Left ventricle myocardium inferior (tissue), 1 donor: ENCODE measurements at regions not wholly inside any gene's neighbourhood (a gene's known extent, or its start where the extent isn't known, plus 50 kb on each side); places are given as distances from the start of the nearest gene placed in this dataset.

Source experiments
- DNase-seq: peaks from one replicate; pipeline ENCODE4 v3.0.0-alpha.2; 2020
- H3K27ac ChIP-seq: fragments of 200-600 bp; replicated peaks from 2 replicates; pipeline ENCODE4 v1.8.0; 2021
- H3K27me3 ChIP-seq: fragments of 200-600 bp; 2 replicates; pipeline ENCODE4 v1.8.0; 2021; ENCODE audit warnings: low read depth
- H3K36me3 ChIP-seq: fragments of 200-600 bp; 2 replicates; pipeline ENCODE4 v1.8.0; 2021
- H3K4me1 ChIP-seq: fragments of 200-600 bp; 2 replicates; pipeline ENCODE4 v1.8.0; 2021
- H3K4me3 ChIP-seq: fragments of 200-600 bp; 2 replicates; pipeline ENCODE4 v1.8.0; 2021; ENCODE audit warnings: mild to moderate bottlenecking, moderate library complexity
- H3K9me3 ChIP-seq: fragments of 200-600 bp; replicated peaks from 2 replicates; pipeline ENCODE4 v1.8.0; 2021
- intact Hi-C: fragments of 100-400 bp; cut with micrococcal nuclease; formaldehyde crosslinking; loops from one replicate; pipeline ENCODE4 v1.11.0; 2022
- TF ChIP-seq, protein P1 (sequence below): fragments of 200-600 bp; IDR thresholded peaks from 2 replicates; pipeline ENCODE4 v1.8.0; 2021; ENCODE audit warnings: antibody characterized with exemption, mild to moderate bottlenecking, borderline replicate concordance
- donor health status: DM: no; HTN: yes; CAD: no; lungs with severe emphysema.

DNA sequence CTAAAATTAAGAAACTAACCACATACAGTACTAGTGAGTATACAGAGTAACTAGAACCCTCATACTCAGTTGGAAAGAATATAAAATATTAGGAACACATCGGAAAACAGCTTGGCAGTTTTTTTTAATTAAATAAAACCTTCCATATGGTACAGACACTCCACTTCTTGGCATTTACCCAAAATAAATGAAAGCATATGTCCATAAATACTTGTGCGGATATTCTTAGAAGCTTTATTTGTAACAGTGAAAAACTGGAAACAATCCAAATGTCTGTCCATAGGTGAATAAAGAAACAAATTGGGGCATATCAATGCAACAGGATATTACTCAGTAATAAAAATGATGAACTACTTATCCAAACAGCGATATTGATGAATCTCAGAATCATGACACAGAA lies 410.0 kb downstream of the HTR7 start:
- Histone ChIP-seq H3K27ac (no peak overlapping the region), H3K4me3 (no peak overlapping the region), H3K27me3 (no peaks in the 10 kb centered on the region), H3K36me3 (no peaks in the 10 kb centered on the region), H3K4me1 (no peaks in the 10 kb centered on the region), H3K9me3 (peaks cover 41% of the 10 kb centered on the region)
- intact Hi-C loops, result no loop called here
- no peak for DNase-seq
- TF ChIP-seq, protein P1, sequence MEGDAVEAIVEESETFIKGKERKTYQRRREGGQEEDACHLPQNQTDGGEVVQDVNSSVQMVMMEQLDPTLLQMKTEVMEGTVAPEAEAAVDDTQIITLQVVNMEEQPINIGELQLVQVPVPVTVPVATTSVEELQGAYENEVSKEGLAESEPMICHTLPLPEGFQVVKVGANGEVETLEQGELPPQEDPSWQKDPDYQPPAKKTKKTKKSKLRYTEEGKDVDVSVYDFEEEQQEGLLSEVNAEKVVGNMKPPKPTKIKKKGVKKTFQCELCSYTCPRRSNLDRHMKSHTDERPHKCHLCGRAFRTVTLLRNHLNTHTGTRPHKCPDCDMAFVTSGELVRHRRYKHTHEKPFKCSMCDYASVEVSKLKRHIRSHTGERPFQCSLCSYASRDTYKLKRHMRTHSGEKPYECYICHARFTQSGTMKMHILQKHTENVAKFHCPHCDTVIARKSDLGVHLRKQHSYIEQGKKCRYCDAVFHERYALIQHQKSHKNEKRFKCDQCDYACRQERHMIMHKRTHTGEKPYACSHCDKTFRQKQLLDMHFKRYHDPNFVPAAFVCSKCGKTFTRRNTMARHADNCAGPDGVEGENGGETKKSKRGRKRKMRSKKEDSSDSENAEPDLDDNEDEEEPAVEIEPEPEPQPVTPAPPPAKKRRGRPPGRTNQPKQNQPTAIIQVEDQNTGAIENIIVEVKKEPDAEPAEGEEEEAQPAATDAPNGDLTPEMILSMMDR, result no peak

DNA sequence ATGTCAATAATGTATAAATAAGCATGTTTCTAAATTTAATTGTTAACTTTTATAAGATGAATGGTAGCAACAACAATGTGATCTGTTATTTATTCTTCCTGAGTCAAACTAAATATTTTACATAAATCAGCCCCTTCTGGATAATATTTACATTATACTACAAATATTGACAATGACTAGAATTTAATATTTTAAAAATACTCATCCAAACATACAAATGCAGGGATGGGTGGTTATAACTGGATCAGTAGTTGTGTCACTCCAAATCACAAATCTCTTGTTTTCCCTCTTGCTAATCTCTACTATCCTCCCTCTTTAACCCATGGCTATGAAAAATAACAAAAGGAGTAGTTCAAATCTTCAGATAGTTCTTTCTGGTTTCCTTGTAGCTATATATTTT lies 407.0 kb downstream of the HTR7 start:
- intact Hi-C loops, result no loop called here
- H3K9me3 ChIP-seq, result peaks cover 18% of the 10 kb centered on the region
- TF ChIP-seq, protein P1, result no peak
- no peaks in the 10 kb centered on the region for H3K27me3 ChIP-seq
- no peaks in the 10 kb centered on the region for H3K36me3 ChIP-seq
- no peaks in the 10 kb centered on the region for H3K4me1 ChIP-seq
- no peak overlapping the region for H3K27ac ChIP-seq
- DNase-seq, result no peak
- H3K4me3 ChIP-seq, result no peak overlapping the region

DNA sequence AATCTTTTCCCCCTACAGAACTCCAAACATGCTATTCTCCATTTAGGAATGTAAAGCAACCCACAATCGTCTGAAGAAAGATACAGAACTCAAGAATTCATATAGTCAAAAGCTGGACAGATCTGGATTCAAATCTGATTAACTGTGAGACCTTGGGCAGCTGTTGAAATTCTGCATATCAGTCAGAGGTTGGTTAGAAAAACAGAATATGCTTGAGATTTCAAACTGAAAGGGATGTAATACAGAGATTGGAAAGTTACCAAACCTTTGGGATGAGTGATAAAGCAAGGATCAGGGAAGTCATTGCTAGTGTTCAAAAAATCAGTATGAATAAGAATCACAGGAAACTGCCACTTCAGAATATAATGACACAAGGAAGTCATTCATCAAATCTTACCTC lies 406.6 kb downstream of the HTR7 start:
- TF ChIP-seq, protein P1, result no peak
- H3K27ac ChIP-seq, result no peak overlapping the region
- no peak for DNase-seq
- no peaks in the 10 kb centered on the region for H3K27me3 ChIP-seq
- no peaks in the 10 kb centered on the region for H3K36me3 ChIP-seq
- H3K4me3 ChIP-seq, result no peak overlapping the region
- H3K9me3 ChIP-seq, result peaks cover 13% of the 10 kb centered on the region
- intact Hi-C loops, result no loop called here
- no peaks in the 10 kb centered on the region for H3K4me1 ChIP-seq

DNA sequence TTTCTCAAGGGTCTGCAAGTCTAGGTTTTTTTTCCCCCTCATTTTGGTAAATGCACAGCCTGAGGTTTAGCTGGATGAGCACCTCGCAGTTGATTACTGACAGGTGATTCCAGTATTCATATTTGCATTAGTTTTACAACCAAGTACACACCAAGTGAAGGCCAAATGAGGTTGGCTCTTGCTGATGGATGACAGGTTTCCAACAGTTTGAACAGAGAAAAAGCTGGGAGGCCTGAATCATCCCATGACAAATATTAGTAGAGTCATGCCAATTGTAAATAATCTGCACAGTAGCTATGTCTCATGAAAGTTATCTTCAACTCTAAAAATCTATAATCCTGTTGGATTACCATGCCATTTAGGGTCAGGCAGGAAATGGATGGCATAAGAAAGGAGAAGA lies 399.8 kb downstream of the HTR7 start:
- H3K36me3 ChIP-seq, result no peaks in the 10 kb centered on the region
- intact Hi-C loops, result no loop called here
- DNase-seq, result no peak
- H3K27ac ChIP-seq, result no peak overlapping the region
- no peaks in the 10 kb centered on the region for H3K27me3 ChIP-seq
- H3K4me1 ChIP-seq, result no peaks in the 10 kb centered on the region
- no peak overlapping the region for H3K4me3 ChIP-seq
- H3K9me3 ChIP-seq, result peaks cover 4% of the 10 kb centered on the region
- TF ChIP-seq, protein P1, result no peak

DNA sequence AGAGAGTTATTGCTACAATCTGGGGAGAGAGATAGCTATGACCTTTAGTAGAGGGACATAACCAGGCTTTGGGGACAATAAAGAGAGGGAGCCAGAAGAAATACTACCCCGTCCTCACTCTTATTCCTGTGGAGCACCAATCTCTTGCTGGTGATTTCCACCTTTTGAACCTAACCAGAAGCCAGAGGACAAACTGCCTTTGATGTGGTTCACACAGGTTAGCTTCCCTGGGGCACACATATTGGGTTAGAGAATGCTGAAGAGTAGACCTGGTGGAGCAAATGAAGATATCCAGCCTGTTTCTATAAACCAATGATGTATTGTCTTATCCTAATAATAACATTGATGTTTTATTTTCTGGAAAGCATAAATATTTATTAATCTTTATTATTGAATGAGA lies 399.3 kb downstream of the HTR7 start:
- TF ChIP-seq, protein P1, result no peak
- no peak for DNase-seq
- H3K36me3 ChIP-seq, result no peaks in the 10 kb centered on the region
- no peaks in the 10 kb centered on the region for H3K27me3 ChIP-seq
- H3K9me3 ChIP-seq, result peaks cover 4% of the 10 kb centered on the region
- intact Hi-C loops, result no loop called here
- H3K4me3 ChIP-seq, result no peak overlapping the region
- H3K27ac ChIP-seq, result no peak overlapping the region
- no peaks in the 10 kb centered on the region for H3K4me1 ChIP-seq
